GM12878 (cell line): ENCODE measurements at regions not wholly inside any gene's neighbourhood (a gene's known extent, or its start where the extent isn't known, plus 50 kb on each side); places are given as distances from the start of the nearest gene placed in this dataset.

Experiments used
- ATAC-seq: fragments of 200-7000 bp; cut with Tn5 transposase; 3 replicates; pipeline ENCODE4 v1.9.1; 2020; ENCODE audit warnings: mild to moderate bottlenecking, moderate library complexity
- BruUV-seq: library from RNA; stranded (reverse); fragments of 400-500 nt; replicated peaks from 2 replicates; lab custom pipeline; 2021; lab: Mats Ljungman, UMichigan
- CTCF ChIA-PET: fragments of 300-600 bp; sonication (Branson Sonifier 250); formaldehyde crosslinking; extraction: SDS; loops from one replicate; lab custom pipeline; 2021; ENCODE audit warnings: inconsistent platforms; lab: Yijun Ruan, JAX
- POLR2A ChIA-PET: fragments of 350-600 bp; formaldehyde crosslinking; extraction: SDS; loops from one replicate; lab custom pipeline; 2021; ENCODE audit warnings: inconsistent platforms; lab: Charles Lee
- RAD21 ChIA-PET: fragments of 300-600 bp; sonication (Branson Sonifier 250); formaldehyde crosslinking; loops from one replicate; lab custom pipeline; 2023; ENCODE audit warnings: antibody characterized with exemption; ENCODE audit not compliant: unreplicated experiment; lab: Charles Lee
- SMC1A ChIA-PET: fragments of 300-600 bp; sonication (Branson Sonifier 250); formaldehyde crosslinking; loops from one replicate; lab custom pipeline; 2023; ENCODE audit not compliant: unreplicated experiment, uncharacterized antibody; lab: Charles Lee
- DNase-seq: peaks from one replicate; pipeline ENCODE4 v3.0.0-alpha.2; 2011; ENCODE audit warnings: low read depth, low spot score
- FAIRE-seq: peaks from 3 replicates; lab custom pipeline; 2011; peaks lifted over from hg19 to GRCh38; lab: Jason Lieb, UNC
- H2AFZ ChIP-seq: 2 replicates; pipeline ENCODE4 v1.6.0; 2011; ENCODE audit warnings: low read depth, low read length, control low read depth; ENCODE audit not compliant: control insufficient read depth
- H3K27ac ChIP-seq: 2 replicates; pipeline ENCODE4 v1.5.1; 2011; ENCODE audit warnings: control low read depth; ENCODE audit not compliant: control insufficient read depth, insufficient read depth
- H3K27me3 ChIP-seq, 2 experiments: replicated peaks in 1 of 2; 2 replicates each; pipeline versions ENCODE4 v1.6.0 to v1.6.1; 2011; ENCODE audit warnings: low read length in 1 of 2; ENCODE audit not compliant: control insufficient read depth in 2 of 2, insufficient read depth in 2 of 2
- H3K36me3 ChIP-seq, 2 experiments: 2 replicates each; pipeline ENCODE4 v1.5.1; 2011; ENCODE audit warnings: low read length in 1 of 2; ENCODE audit not compliant: control insufficient read depth in 2 of 2, insufficient read depth in 2 of 2
- H3K4me1 ChIP-seq: 2 replicates; pipeline ENCODE4 v1.6.1; 2011; ENCODE audit warnings: mild to moderate bottlenecking, low read length, moderate library complexity, mixed read lengths; ENCODE audit not compliant: control insufficient read depth, insufficient read depth
- H3K4me2 ChIP-seq: 2 replicates; pipeline ENCODE4 v1.6.0; 2011; ENCODE audit warnings: control low read depth; ENCODE audit not compliant: control insufficient read depth, insufficient read depth
- H3K4me3 ChIP-seq: fragments of 200-600 bp; sonication (generic); 2 replicates; pipeline ENCODE4 v1.5.1; 2016
- H3K79me2 ChIP-seq: 2 replicates; pipeline ENCODE4 v1.6.0; 2011; ENCODE audit warnings: low read length; ENCODE audit not compliant: control insufficient read depth, insufficient read depth
- H3K9ac ChIP-seq: 2 replicates; pipeline ENCODE4 v1.8.0; 2011; ENCODE audit warnings: low read length, control low read depth, mixed read lengths; ENCODE audit not compliant: control insufficient read depth, insufficient read depth
- H3K9me3 ChIP-seq: replicated peaks from 3 replicates; pipeline ENCODE4 v1.5.1; 2011; ENCODE audit warnings: mild to moderate bottlenecking, low read length; ENCODE audit not compliant: control insufficient read depth, insufficient read depth
- H4K20me1 ChIP-seq: 2 replicates; pipeline ENCODE4 v1.6.0; 2011; ENCODE audit not compliant: control insufficient read depth, insufficient read depth
- BHLHE40 ChIP-seq, 2 experiments: fragments of 450-650 bp in 1 of 2; IDR thresholded peaks; 2 replicates each; pipeline ENCODE4 v1.6.1; 2011 to 2017; ENCODE audit warnings: low read depth in 2 of 2, borderline replicate concordance in 1 of 2, improper control_type of control experiment in 1 of 2, low read length in 1 of 2, mild to moderate bottlenecking in 1 of 2
- CREB1 ChIP-seq: IDR thresholded peaks from 2 replicates; pipeline ENCODE4 v1.6.1; 2012; ENCODE audit warnings: low read depth, mild to moderate bottlenecking, inconsistent platforms
- FOXM1 ChIP-seq: IDR thresholded peaks from 2 replicates; pipeline ENCODE4 v1.6.1; 2012; ENCODE audit warnings: low read depth, mild to moderate bottlenecking, inconsistent platforms, low read length, moderate library complexity
- MLLT1 ChIP-seq: fragments of 450-650 bp; IDR thresholded peaks from 2 replicates; pipeline ENCODE4 v1.6.1; 2016; ENCODE audit warnings: mild to moderate bottlenecking
- MXI1 ChIP-seq: fragments of 150-350 bp; IDR thresholded peaks from 2 replicates; pipeline ENCODE4 v1.6.1; 2011; ENCODE audit warnings: low read depth, mild to moderate bottlenecking, inconsistent platforms, low read length, improper control_type of control experiment
- NBN ChIP-seq: fragments of 450-650 bp; IDR thresholded peaks from 2 replicates; pipeline ENCODE4 v1.6.1; 2016
- RB1 ChIP-seq: fragments of 450-650 bp; formaldehyde crosslinking; IDR thresholded peaks from 2 replicates; pipeline ENCODE4 v1.6.1; 2017; ENCODE audit warnings: mild to moderate bottlenecking, borderline replicate concordance
- RELB ChIP-seq: fragments of 450-650 bp; IDR thresholded peaks from 2 replicates; pipeline ENCODE4 v1.6.1; 2017; ENCODE audit warnings: low read depth, mild to moderate bottlenecking, moderate library complexity
- SIX5 ChIP-seq: IDR thresholded peaks from 2 replicates; pipeline ENCODE4 v1.6.1; 2011; ENCODE audit warnings: mild to moderate bottlenecking, low read depth, low read length, moderate library complexity; ENCODE audit not compliant: severe bottlenecking
- WGBS: methylation state at CpG from one replicate; pipeline ENCODE4 v1.1.6; 2016; ENCODE audit warnings: low lambda C conversion rate; ENCODE audit not compliant: insufficient replicate concordance, insufficient coverage; ENCODE audit errors: missing lambda C conversion rate; 5-methylcytosine and 5-hydroxymethylcytosine counted together
- in situ Hi-C: fragments of 300-500 bp; cut with MboI; formaldehyde crosslinking; loops from 9 replicates; pipeline ENCODE4 v1.14.3; 2018; ENCODE audit warnings: mixed read lengths
- intact Hi-C: fragments of 100-400 bp; cut with micrococcal nuclease; formaldehyde crosslinking; loops from one replicate; pipeline ENCODE4 v1.14.2; 2022; ENCODE audit not compliant: unreplicated experiment

- TF ChIP-seq BHLHE40 (IDR thresholded peaks at IDR 0.05; ENCODE audit: borderline replicate concordance in 1 of 2, low read depth in 2 of 2, low read length in 1 of 2), result no peak
Measured at GRCh38 chr6:54018722-54019121, 92.5 kb upstream of the MLIP start (continued).

- ChIA-PET POLR2A (no interaction called here), SMC1A (interaction anchor here (0.7 kb wide), 1 partner anchor 119 kb away, joined by 3 read pairs; no protein-coding TSS in a partner anchor), RAD21 (no interaction called here), CTCF (interaction anchor here (0.5 kb wide), 1 partner anchor 14 kb away, joined by 3 read pairs; no protein-coding TSS in a partner anchor)
- Histone ChIP-seq H3K4me1 (no peaks in the 10 kb centered on the region), H3K4me2 (no peak overlapping the region), H3K9me3 (no peaks in the 10 kb centered on the region), H3K4me3 (no peak overlapping the region), H3K36me3 (no peaks in the 10 kb centered on the region), H4K20me1 (no peaks in the 10 kb centered on the region), H2AFZ (no peak overlapping the region), H3K27ac (no peak overlapping the region), H3K27me3 (no peaks in the 10 kb centered on the region), H3K79me2 (no peaks in the 10 kb centered on the region), H3K9ac (no peak overlapping the region)
- FAIRE-seq (no peak), ATAC-seq (no peak), DNase-seq (no peak)
- BruUV-seq, result no TSS peak
- intact Hi-C loops, result no loop called here
- TF ChIP-seq NBN (no peak), FOXM1 (no peak)
- in situ Hi-C loops, result no loop called here
Measured at GRCh38 chr6:54019860-54020259, 91.4 kb upstream of the MLIP start.

GRCh38 chr6:54020334-54020733 lies 90.9 kb upstream of the MLIP start:
- ChIA-PET RAD21 (no interaction called here), SMC1A (interaction anchor here (0.7 kb wide), 1 partner anchor 119 kb away, joined by 3 read pairs; no protein-coding TSS in a partner anchor), POLR2A (no interaction called here), CTCF (interaction anchor here (0.5 kb wide), 1 partner anchor 14 kb away, joined by 3 read pairs; no protein-coding TSS in a partner anchor)
- Histone ChIP-seq H3K36me3 (no peaks in the 10 kb centered on the region), H3K79me2 (no peaks in the 10 kb centered on the region), H3K9me3 (no peaks in the 10 kb centered on the region), H3K4me3 (no peak overlapping the region), H3K27ac (no peak overlapping the region), H4K20me1 (no peaks in the 10 kb centered on the region), H3K4me2 (no peak overlapping the region), H3K9ac (no peak overlapping the region), H3K27me3 (no peaks in the 10 kb centered on the region), H2AFZ (no peak overlapping the region), H3K4me1 (no peaks in the 10 kb centered on the region)
- no TSS peak for BruUV-seq
- TF ChIP-seq CREB1, result no peak
- TF ChIP-seq MXI1, result no peak
- TF ChIP-seq SIX5, result no peak
- TF ChIP-seq RB1, result no peak
- TF ChIP-seq MLLT1, result no peak
- no peak for TF ChIP-seq RELB
- DNase-seq, result no peak
- no peak for FAIRE-seq
- intact Hi-C loops, result no loop called here
- no peak; the same call in 2 of the 3 replicates for ATAC-seq
- WGBS, result 0% methylated on average over 3 of the region's 3 CpGs
- in situ Hi-C loops, result no loop called here
